Activated naive CD4-positive, alpha-beta T cell treated with anti-CD3 and anti-CD28 coated beads, Interleukin-2, amount 50 U/mL, for 24 hours (primary cell): ENCODE measurements at regions not wholly inside any gene's neighbourhood (a gene's known extent, or its start where the extent isn't known, plus 50 kb on each side); places are given as distances from the start of the nearest gene placed in this dataset.

Source experiments
- H3K27ac Mint-ChIP-seq: one replicate; pipeline ENCODE4 v1.8.0; 2021; ENCODE audit warnings: mild to moderate bottlenecking, mixed read lengths
- H3K27me3 Mint-ChIP-seq: one replicate; pipeline ENCODE4 v1.8.0; 2021; ENCODE audit warnings: mixed read lengths
- H3K36me3 Mint-ChIP-seq: one replicate; pipeline ENCODE4 v1.8.0; 2021; ENCODE audit warnings: mixed read lengths
- H3K4me1 Mint-ChIP-seq: one replicate; pipeline ENCODE4 v1.8.0; 2021; ENCODE audit warnings: mixed read lengths
- H3K4me3 Mint-ChIP-seq: one replicate; pipeline ENCODE4 v1.8.0; 2021; ENCODE audit warnings: mild to moderate bottlenecking, mixed read lengths
- H3K9me3 Mint-ChIP-seq: one replicate; pipeline ENCODE4 v1.8.0; 2021; ENCODE audit warnings: mixed read lengths

GRCh38 chr2:62447411-62447810, 58.6 kb downstream of the TMEM17 start:
- Mint-ChIP-seq H3K36me3 (no peaks in the 10 kb centered on the region), H3K27ac (no peak overlapping the region), H3K4me3 (no peak overlapping the region), H3K9me3 (no peaks in the 10 kb centered on the region), H3K4me1 (no peaks in the 10 kb centered on the region), H3K27me3 (no peaks in the 10 kb centered on the region)

- no peaks in the 10 kb centered on the region for H3K4me1 Mint-ChIP-seq
- no peak overlapping the region for H3K27ac Mint-ChIP-seq
- no peaks in the 10 kb centered on the region for H3K9me3 Mint-ChIP-seq
- no peak overlapping the region for H3K4me3 Mint-ChIP-seq
- no peaks in the 10 kb centered on the region for H3K27me3 Mint-ChIP-seq
- no peaks in the 10 kb centered on the region for H3K36me3 Mint-ChIP-seq
Observed at GRCh38 chr2:62446491-62446890, 59.5 kb downstream of the TMEM17 start.

GRCh38 chr2:62443886-62444285, 62.1 kb downstream of the TMEM17 start:
- H3K4me1 Mint-ChIP-seq = no peaks in the 10 kb centered on the region
- no peaks in the 10 kb centered on the region for H3K9me3 Mint-ChIP-seq
- H3K36me3 Mint-ChIP-seq = no peaks in the 10 kb centered on the region
- no peak overlapping the region for H3K4me3 Mint-ChIP-seq
- no peaks in the 10 kb centered on the region for H3K27me3 Mint-ChIP-seq
- no peak overlapping the region for H3K27ac Mint-ChIP-seq

GRCh38 chr2:62443471-62443870, 62.5 kb downstream of the TMEM17 start:
- Mint-ChIP-seq H3K9me3 (no peaks in the 10 kb centered on the region), H3K27me3 (no peaks in the 10 kb centered on the region), H3K4me1 (no peaks in the 10 kb centered on the region), H3K36me3 (no peaks in the 10 kb centered on the region), H3K4me3 (no peak overlapping the region), H3K27ac (no peak overlapping the region)

DNA sequence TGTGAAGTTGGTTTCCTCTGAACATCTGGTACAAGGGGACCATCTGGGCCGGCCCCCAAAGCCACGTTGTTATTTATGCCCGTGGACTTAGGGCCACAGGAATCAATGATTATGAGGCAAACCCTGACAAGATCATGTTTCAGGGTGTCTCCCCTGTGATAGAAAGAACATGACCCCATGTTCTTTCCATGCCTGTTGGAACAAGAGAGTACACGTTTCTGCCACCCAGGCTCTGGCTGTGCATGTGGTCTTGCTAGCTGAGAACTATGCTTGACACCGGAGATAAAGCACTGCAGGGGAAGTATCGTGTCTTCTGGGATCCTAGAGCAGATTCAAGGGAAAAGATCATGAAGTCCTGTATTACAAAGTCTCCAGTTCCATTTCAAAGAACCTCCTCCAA, 64.2 kb downstream of the TMEM17 start:
- Mint-ChIP-seq H3K4me3 (no peak overlapping the region), H3K27me3 (no peaks in the 10 kb centered on the region), H3K36me3 (no peaks in the 10 kb centered on the region), H3K27ac (no peak overlapping the region), H3K4me1 (no peaks in the 10 kb centered on the region), H3K9me3 (no peaks in the 10 kb centered on the region)

GRCh38 chr2:62441421-62441820, 64.6 kb downstream of the TMEM17 start:
- Mint-ChIP-seq H3K27me3 (no peaks in the 10 kb centered on the region), H3K27ac (no peak overlapping the region), H3K4me3 (no peak overlapping the region), H3K36me3 (no peaks in the 10 kb centered on the region), H3K4me1 (no peaks in the 10 kb centered on the region), H3K9me3 (no peaks in the 10 kb centered on the region)

DNA sequence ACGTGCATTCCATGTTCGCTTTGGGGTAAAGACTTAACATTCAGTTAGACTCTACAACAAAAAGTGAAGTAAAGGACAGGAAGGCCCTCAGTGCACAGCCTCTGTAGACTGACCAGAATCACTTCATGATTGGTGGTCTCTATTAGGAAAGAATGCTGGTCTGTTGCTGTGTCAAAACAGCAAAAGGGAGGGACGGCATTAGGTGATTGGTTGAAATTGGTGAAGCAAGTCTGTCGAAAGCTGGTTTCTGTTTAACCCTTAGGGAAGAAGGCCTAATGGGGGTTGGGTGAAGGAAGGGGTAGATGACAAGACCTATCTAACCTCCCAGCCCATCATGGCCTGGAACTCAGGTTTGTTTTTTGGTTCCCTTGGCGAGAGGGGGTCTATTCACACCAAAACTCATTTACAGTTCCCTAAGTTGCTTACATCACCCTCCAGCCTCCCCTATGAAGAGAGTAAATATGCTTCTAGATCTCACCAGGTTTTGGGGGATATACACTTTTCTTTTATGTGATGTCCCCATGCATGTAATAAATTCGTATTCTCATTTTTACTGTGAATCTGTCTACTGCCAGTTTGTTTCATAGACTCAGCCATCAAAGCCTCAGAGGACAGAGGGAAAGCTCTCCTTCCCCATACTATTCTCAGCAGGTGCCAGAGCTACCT, 65.6 kb downstream of the TMEM17 start:
- H3K36me3 Mint-ChIP-seq = no peaks in the 10 kb centered on the region
- no peaks in the 10 kb centered on the region for H3K9me3 Mint-ChIP-seq
- H3K27ac Mint-ChIP-seq = no peak overlapping the region
- no peaks in the 10 kb centered on the region for H3K27me3 Mint-ChIP-seq
- no peak overlapping the region for H3K4me3 Mint-ChIP-seq
- no peaks in the 10 kb centered on the region for H3K4me1 Mint-ChIP-seq

- Mint-ChIP-seq H3K4me1 (no peaks in the 10 kb centered on the region), H3K27ac (no peak overlapping the region)
Observed at GRCh38 chr2:62439425-62439824, 66.6 kb downstream of the TMEM17 start.

GRCh38 chr2:62437785-62438184, 68.2 kb downstream of the TMEM17 start:
- Mint-ChIP-seq H3K27me3 (no peaks in the 10 kb centered on the region), H3K9me3 (no peaks in the 10 kb centered on the region), H3K4me1 (no peaks in the 10 kb centered on the region), H3K36me3 (no peaks in the 10 kb centered on the region), H3K4me3 (no peak overlapping the region), H3K27ac (no peak overlapping the region)

More at GRCh38 chr2:62439425-62439824, 66.6 kb downstream of the TMEM17 start:
- Mint-ChIP-seq H3K27me3 (no peaks in the 10 kb centered on the region), H3K4me3 (no peak overlapping the region), H3K36me3 (no peaks in the 10 kb centered on the region), H3K9me3 (no peaks in the 10 kb centered on the region)

DNA sequence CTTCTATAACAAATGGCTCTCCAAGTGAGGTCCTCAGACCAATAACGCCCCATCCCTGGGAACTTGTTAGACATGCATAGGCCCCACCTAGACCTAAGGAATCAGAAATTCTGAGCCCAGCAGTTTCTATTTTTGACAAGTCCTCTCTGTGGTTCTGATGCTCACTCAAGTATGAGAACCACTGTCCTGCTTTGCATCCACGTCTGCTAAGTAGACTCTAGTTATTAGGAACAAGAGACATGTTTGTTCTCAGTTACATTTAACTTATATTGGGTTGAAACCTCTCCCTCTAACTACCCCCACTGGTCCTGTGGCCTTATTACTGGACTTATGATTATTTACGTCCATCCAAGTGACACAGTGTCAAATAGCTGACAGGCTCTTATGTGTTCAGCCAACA, 70.3 kb downstream of the TMEM17 start:
- Mint-ChIP-seq H3K27me3 (no peaks in the 10 kb centered on the region), H3K4me1 (no peaks in the 10 kb centered on the region), H3K36me3 (no peaks in the 10 kb centered on the region), H3K9me3 (no peaks in the 10 kb centered on the region), H3K27ac (no peak overlapping the region), H3K4me3 (no peak overlapping the region)

- Mint-ChIP-seq H3K4me3 (no peak overlapping the region), H3K27ac (no peak overlapping the region), H3K27me3 (no peaks in the 10 kb centered on the region)
Observed at GRCh38 chr2:62432407-62432806, 73.6 kb downstream of the TMEM17 start.

GRCh38 chr2:62431512-62431911, 74.5 kb downstream of the TMEM17 start:
- Mint-ChIP-seq H3K36me3 (no peaks in the 10 kb centered on the region), H3K9me3 (no peaks in the 10 kb centered on the region), H3K27ac (no peak overlapping the region)

More at GRCh38 chr2:62432407-62432806, 73.6 kb downstream of the TMEM17 start:
- Mint-ChIP-seq H3K36me3 (no peaks in the 10 kb centered on the region), H3K4me1 (no peaks in the 10 kb centered on the region), H3K9me3 (no peaks in the 10 kb centered on the region)

GRCh38 chr2:62430146-62430545, 75.8 kb downstream of the TMEM17 start:
- H3K27ac Mint-ChIP-seq = no peak overlapping the region
- no peaks in the 10 kb centered on the region for H3K9me3 Mint-ChIP-seq
- H3K4me1 Mint-ChIP-seq = no peaks in the 10 kb centered on the region
- H3K36me3 Mint-ChIP-seq = no peaks in the 10 kb centered on the region
- no peak overlapping the region for H3K4me3 Mint-ChIP-seq
- no peaks in the 10 kb centered on the region for H3K27me3 Mint-ChIP-seq

More at GRCh38 chr2:62431512-62431911, 74.5 kb downstream of the TMEM17 start:
- Mint-ChIP-seq H3K4me1 (no peaks in the 10 kb centered on the region), H3K27me3 (no peaks in the 10 kb centered on the region), H3K4me3 (no peak overlapping the region)

DNA sequence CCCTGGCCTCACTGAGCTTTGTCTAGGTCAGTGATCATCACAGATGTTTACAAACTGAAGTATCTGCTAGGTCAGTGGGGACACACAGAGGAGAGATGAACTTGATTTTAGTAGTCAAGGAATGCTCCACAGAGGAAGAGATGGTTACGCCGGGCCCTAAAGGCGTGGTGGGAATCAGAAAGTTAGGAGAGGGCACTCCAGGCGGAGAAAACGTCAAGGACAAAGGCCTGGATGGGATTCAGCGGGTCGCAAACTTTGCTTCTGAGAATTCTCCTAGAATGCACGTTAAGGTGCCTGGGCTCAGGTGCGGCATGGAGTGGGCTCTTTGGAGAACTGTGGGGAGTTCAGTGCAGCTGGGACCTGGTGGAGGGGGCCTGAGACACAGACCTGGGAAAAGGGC, 78.8 kb downstream of the TMEM17 start:
- H3K4me3 Mint-ChIP-seq = no peak overlapping the region
- no peak overlapping the region for H3K27ac Mint-ChIP-seq
- H3K27me3 Mint-ChIP-seq = no peaks in the 10 kb centered on the region
- no peaks in the 10 kb centered on the region for H3K4me1 Mint-ChIP-seq
- no peaks in the 10 kb centered on the region for H3K36me3 Mint-ChIP-seq
- no peaks in the 10 kb centered on the region for H3K9me3 Mint-ChIP-seq

DNA sequence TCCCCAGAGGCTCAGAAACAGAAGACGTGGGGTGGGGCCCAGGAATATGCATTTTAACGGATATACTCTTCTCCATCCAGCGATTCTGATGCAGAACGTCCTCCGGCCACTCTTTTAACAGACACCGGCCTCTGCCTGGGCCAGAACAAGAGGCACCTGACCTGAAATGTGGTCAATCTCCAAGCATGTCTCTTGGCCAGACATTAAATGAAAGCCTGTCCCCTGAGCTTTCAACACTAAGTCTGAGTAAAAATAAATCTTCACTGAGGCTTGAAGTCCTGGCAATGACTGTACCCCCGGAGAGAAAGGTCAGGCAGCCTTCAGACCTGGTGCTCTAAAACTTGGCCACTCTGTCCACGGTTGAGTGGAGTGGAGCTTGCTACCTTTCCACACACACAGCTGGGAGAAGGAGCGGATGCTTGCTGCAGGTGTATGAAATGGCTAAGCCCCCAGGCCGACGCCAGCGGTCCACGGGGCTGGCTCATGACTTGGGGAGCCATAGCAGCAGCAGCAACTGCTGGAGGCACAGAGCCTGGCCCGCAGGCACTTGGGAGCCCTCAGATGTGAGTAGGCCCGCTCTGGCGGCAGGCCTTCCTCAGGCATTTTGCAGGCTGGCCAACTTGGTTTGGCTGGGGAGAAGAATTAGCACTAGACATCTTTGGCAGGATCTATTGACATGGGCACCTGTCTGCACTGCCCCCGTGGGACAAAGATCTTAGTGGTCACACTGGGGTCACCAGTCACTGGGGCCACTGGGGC, 79.7 kb downstream of the TMEM17 start:
- no peak overlapping the region for H3K27ac Mint-ChIP-seq
- H3K27me3 Mint-ChIP-seq = no peaks in the 10 kb centered on the region
- no peak overlapping the region for H3K4me3 Mint-ChIP-seq
- H3K36me3 Mint-ChIP-seq = no peaks in the 10 kb centered on the region
- H3K9me3 Mint-ChIP-seq = no peaks in the 10 kb centered on the region
- no peaks in the 10 kb centered on the region for H3K4me1 Mint-ChIP-seq

DNA sequence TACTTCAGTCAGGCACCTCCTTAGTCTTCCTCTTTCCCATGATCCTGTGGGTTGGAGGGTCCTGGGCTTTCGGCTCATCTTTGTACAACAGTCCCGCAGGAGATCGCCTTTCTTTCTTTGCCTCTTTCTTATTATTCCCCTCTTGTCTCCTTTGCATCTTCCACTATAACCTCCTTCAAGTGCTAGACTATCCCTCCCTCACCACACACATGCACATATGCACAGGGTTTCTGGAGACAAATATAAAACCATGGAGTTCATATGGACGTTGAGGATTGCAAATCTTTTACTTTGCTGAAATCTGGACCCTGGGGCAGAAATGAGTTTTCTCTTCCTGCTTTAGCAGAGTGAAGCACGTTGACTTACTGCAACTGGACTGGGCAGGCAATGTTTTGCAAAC, 80.3 kb downstream of the TMEM17 start:
- Mint-ChIP-seq H3K4me3 (no peak overlapping the region), H3K27ac (no peak overlapping the region), H3K27me3 (no peaks in the 10 kb centered on the region), H3K36me3 (no peaks in the 10 kb centered on the region), H3K9me3 (no peaks in the 10 kb centered on the region), H3K4me1 (no peaks in the 10 kb centered on the region)
